ENCODE measurements at regions not wholly inside any gene's neighbourhood (a gene's known extent, or its start where the extent isn't known, plus 50 kb on each side); places are given as distances from the start of the nearest gene placed in this dataset.
"Not testable (repeated sequence)": the region's sequence is repeated elsewhere in the genome, so short reads cannot be mapped to it uniquely, and the experiment has no call there.

- Histone ChIP-seq H3K4me2 (ENCODE audit: low read depth, low read length, poor library complexity, severe bottlenecking) (no peak overlapping the region), H4K20me1 (ENCODE audit: insufficient read depth, low read depth, low read length) (no peaks in the 10 kb centered on the region), H3K4me1 (ENCODE audit: low read length) (no peaks in the 10 kb centered on the region), H3K9me3 (ENCODE audit: low read length) (peaks cover 18% of the 10 kb centered on the region), H3K79me2 (ENCODE audit: low read length) (no peaks in the 10 kb centered on the region), H3K27me3 (ENCODE audit: low read length) (no peaks in the 10 kb centered on the region), H3K27ac (ENCODE audit: low read length) (no peak overlapping the region), H3K4me3 (ENCODE audit: low read length) (no peak overlapping the region), H3K36me3 (ENCODE audit: insufficient read depth, low read length) (peaks cover 4% of the 10 kb centered on the region; the same call in 1 of the 2 replicates), H3K9me2 (replicated peaks; ENCODE audit: insufficient read depth, low read length) (no peaks in the 10 kb centered on the region), H3K9ac (ENCODE audit: low read length) (no peak overlapping the region), H2AFZ (ENCODE audit: low read length) (no peak overlapping the region)
- DNase-seq = no peak
These were observed 322.0 kb downstream of the ABCC12 start for GRCh38 chr16:47833771-47834170.

DNA sequence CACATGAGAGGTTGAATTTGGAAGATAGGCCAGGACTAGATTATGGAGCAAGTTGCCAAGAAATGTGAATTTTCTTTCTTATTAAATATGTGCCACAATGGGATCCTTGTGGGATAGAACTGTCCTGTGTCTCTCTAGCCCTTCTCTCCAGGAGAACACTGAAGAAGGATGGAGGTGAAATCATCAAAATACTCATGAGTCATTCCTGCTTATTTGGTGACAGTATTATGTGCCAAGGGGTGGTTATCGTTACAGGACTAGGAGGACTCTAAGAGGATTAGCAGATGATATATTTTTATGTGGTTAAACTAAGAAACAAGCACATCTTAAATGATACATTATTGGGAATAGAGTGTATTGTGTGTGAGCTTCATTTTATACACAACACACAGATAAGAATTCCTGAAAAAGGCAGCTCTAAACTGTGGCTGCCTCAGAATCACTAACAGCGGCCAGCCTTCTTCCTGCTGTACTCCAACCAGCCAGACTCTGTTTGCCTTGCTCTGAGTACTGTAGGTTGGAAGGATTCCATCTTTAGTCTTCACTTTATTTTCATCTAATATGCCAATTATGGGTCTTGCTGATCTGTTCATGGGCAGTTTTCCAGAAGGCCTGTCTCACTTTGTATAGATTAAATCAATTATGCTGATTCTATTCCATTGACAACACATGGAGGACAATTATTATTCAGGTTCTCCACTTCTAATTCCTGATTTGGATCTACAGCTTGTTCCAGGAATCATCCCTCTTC is 325.8 kb downstream of the ABCC12 start:
- no peaks in the 10 kb centered on the region for H3K4me1 ChIP-seq (ENCODE audit: low read length)
- peaks cover 26% of the 10 kb centered on the region for H3K9me3 ChIP-seq (ENCODE audit: low read length)
- no peak for DNase-seq
- peaks cover 8% of the 10 kb centered on the region; the same call in 1 of the 2 replicates for H3K36me3 ChIP-seq (ENCODE audit: insufficient read depth, low read length)
- no peaks in the 10 kb centered on the region for H3K9me2 ChIP-seq (replicated peaks; ENCODE audit: insufficient read depth, low read length)
- no peaks in the 10 kb centered on the region for H4K20me1 ChIP-seq (ENCODE audit: insufficient read depth, low read depth, low read length)
- H3K4me3 ChIP-seq (ENCODE audit: low read length) = no peak overlapping the region
- no peak overlapping the region for H3K27ac ChIP-seq (ENCODE audit: low read length)
- peaks cover 4% of the 10 kb centered on the region; the same call in 1 of the 2 replicates for H3K27me3 ChIP-seq (ENCODE audit: low read length)
- H3K9ac ChIP-seq (ENCODE audit: low read length) = no peak overlapping the region
- H3K79me2 ChIP-seq (ENCODE audit: low read length) = no peaks in the 10 kb centered on the region
- H3K4me2 ChIP-seq (ENCODE audit: low read depth, low read length, poor library complexity, severe bottlenecking) = no peak overlapping the region
- H2AFZ ChIP-seq (ENCODE audit: low read length) = no peak overlapping the region

DNA sequence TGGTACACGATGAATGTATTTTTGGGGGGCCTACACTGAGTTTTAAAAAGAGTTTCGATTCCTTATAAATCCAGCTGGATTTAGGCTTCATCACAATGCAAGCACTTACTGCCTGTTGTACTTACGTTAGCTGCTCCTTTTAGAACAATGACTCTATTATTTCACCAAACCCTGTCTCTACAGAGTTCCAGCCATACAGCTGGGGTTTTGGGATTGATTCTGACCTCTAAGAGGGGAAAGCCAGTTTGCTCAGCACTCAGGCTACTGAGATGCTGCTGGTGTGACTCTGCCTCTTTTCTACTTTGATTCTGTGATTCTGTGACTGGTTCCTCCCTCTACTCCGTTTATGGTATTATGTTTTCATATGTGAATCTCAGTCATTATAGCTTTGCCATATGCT is 329.7 kb downstream of the ABCC12 start:
- Histone ChIP-seq H3K9me3 (ENCODE audit: low read length) (peaks cover 13% of the 10 kb centered on the region), H3K9ac (ENCODE audit: low read length) (no peak overlapping the region), H3K4me2 (ENCODE audit: low read depth, low read length, poor library complexity, severe bottlenecking) (no peak overlapping the region), H3K4me1 (ENCODE audit: low read length) (no peaks in the 10 kb centered on the region), H3K27ac (ENCODE audit: low read length) (no peak overlapping the region), H3K79me2 (ENCODE audit: low read length) (no peaks in the 10 kb centered on the region), H3K9me2 (replicated peaks; ENCODE audit: insufficient read depth, low read length) (no peaks in the 10 kb centered on the region), H3K36me3 (ENCODE audit: insufficient read depth, low read length) (peaks cover 7% of the 10 kb centered on the region; the same call in 1 of the 2 replicates), H2AFZ (ENCODE audit: low read length) (no peak overlapping the region), H3K4me3 (ENCODE audit: low read length) (no peak overlapping the region), H4K20me1 (ENCODE audit: insufficient read depth, low read depth, low read length) (no peaks in the 10 kb centered on the region), H3K27me3 (ENCODE audit: low read length) (peaks cover 4% of the 10 kb centered on the region; the same call in 1 of the 2 replicates)
- DNase-seq = peak; percentile 34

DNA sequence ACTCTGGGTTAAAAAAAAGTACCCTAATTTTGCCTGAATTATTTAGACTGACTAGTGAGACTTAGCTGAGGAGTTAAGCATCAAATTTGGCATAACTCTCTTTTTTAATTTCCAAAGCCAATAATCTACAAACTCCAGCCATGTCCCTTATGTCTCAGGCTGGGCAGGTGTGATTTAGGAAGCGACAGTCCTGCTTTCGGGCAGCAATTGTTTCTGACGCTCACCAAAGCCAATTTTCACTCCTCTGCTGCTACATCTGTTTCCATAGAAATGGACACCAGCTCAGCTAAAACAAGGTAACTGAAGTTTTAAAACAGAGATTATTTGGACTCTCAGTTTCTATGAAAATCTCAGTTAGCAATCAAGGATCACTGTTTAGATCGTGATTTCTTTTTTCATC is 338.7 kb downstream of the ABCC12 start:
- H3K9me2 ChIP-seq (replicated peaks; ENCODE audit: insufficient read depth, low read length) = no peaks in the 10 kb centered on the region
- H2AFZ ChIP-seq (ENCODE audit: low read length) = no peak overlapping the region

GRCh38 chr16:47816511-47816910 is 339.3 kb downstream of the ABCC12 start:
- Histone ChIP-seq H3K79me2 (ENCODE audit: low read length) (no peaks in the 10 kb centered on the region), H3K27ac (ENCODE audit: low read length) (no peak overlapping the region), H4K20me1 (ENCODE audit: insufficient read depth, low read depth, low read length) (no peaks in the 10 kb centered on the region), H3K9me2 (replicated peaks; ENCODE audit: insufficient read depth, low read length) (no peaks in the 10 kb centered on the region), H3K4me3 (ENCODE audit: low read length) (no peak overlapping the region), H3K4me1 (ENCODE audit: low read length) (no peaks in the 10 kb centered on the region), H3K9me3 (ENCODE audit: low read length) (no peaks in the 10 kb centered on the region), H3K27me3 (ENCODE audit: low read length) (0 out of 2 replicates have a peak, but pooled peaks cover 2% of the 10 kb centered on the region), H3K36me3 (ENCODE audit: insufficient read depth, low read length) (no peaks in the 10 kb centered on the region), H3K4me2 (ENCODE audit: low read depth, low read length, poor library complexity, severe bottlenecking) (no peak overlapping the region), H3K9ac (ENCODE audit: low read length) (no peak overlapping the region), H2AFZ (ENCODE audit: low read length) (no peak overlapping the region)
- DNase-seq = no peak

More for the DNA sequence above, 338.7 kb downstream of the ABCC12 start:
- Histone ChIP-seq H3K36me3 (ENCODE audit: insufficient read depth, low read length) (no peaks in the 10 kb centered on the region), H3K27me3 (ENCODE audit: low read length) (0 out of 2 replicates have a peak, but pooled peaks cover 2% of the 10 kb centered on the region), H3K9me3 (ENCODE audit: low read length) (no peaks in the 10 kb centered on the region), H3K27ac (ENCODE audit: low read length) (no peak overlapping the region), H3K4me2 (ENCODE audit: low read depth, low read length, poor library complexity, severe bottlenecking) (no peak overlapping the region), H3K79me2 (ENCODE audit: low read length) (no peaks in the 10 kb centered on the region), H3K4me1 (ENCODE audit: low read length) (no peaks in the 10 kb centered on the region), H4K20me1 (ENCODE audit: insufficient read depth, low read depth, low read length) (no peaks in the 10 kb centered on the region), H3K4me3 (ENCODE audit: low read length) (no peak overlapping the region), H3K9ac (ENCODE audit: low read length) (no peak overlapping the region)
- no peak for DNase-seq

- Histone ChIP-seq H3K4me1 (ENCODE audit: low read length) (no peaks in the 10 kb centered on the region), H3K4me2 (ENCODE audit: low read depth, low read length, poor library complexity, severe bottlenecking) (no peak overlapping the region), H3K9me3 (ENCODE audit: low read length) (no peaks in the 10 kb centered on the region), H3K27ac (ENCODE audit: low read length) (no peak overlapping the region), H2AFZ (ENCODE audit: low read length) (no peak overlapping the region), H3K27me3 (ENCODE audit: low read length) (0 out of 2 replicates have a peak, but pooled peaks cover 2% of the 10 kb centered on the region), H3K9me2 (replicated peaks; ENCODE audit: insufficient read depth, low read length) (no peaks in the 10 kb centered on the region), H3K36me3 (ENCODE audit: insufficient read depth, low read length) (no peaks in the 10 kb centered on the region), H3K79me2 (ENCODE audit: low read length) (no peaks in the 10 kb centered on the region), H4K20me1 (ENCODE audit: insufficient read depth, low read depth, low read length) (no peaks in the 10 kb centered on the region), H3K9ac (ENCODE audit: low read length) (no peak overlapping the region), H3K4me3 (ENCODE audit: low read length) (no peak overlapping the region)
- DNase-seq = no peak
These were observed 340.1 kb downstream of the ABCC12 start for GRCh38 chr16:47815655-47816054.

GRCh38 chr16:47811758-47812157 is 344.0 kb downstream of the ABCC12 start:
- not testable (repeated sequence) for H3K36me3 ChIP-seq (ENCODE audit: insufficient read depth, low read length); H3K9me3 ChIP-seq (ENCODE audit: low read length); DNase-seq; H3K27me3 ChIP-seq (ENCODE audit: low read length); H3K4me3 ChIP-seq (ENCODE audit: low read length); H3K4me2 ChIP-seq (ENCODE audit: low read depth, low read length, poor library complexity, severe bottlenecking); H3K9me2 ChIP-seq (replicated peaks; ENCODE audit: insufficient read depth, low read length); H3K4me1 ChIP-seq (ENCODE audit: low read length); H2AFZ ChIP-seq (ENCODE audit: low read length); H3K9ac ChIP-seq (ENCODE audit: low read length); H3K79me2 ChIP-seq (ENCODE audit: low read length); H4K20me1 ChIP-seq (ENCODE audit: insufficient read depth, low read depth, low read length); H3K27ac ChIP-seq (ENCODE audit: low read length)

GRCh38 chr16:47806309-47806847 is 345.2 kb downstream of the PHKB start:
- H3K4me3 ChIP-seq (ENCODE audit: low read length) = no peak overlapping the region
- no peaks in the 10 kb centered on the region for H3K36me3 ChIP-seq (ENCODE audit: insufficient read depth, low read length)
- no peaks in the 10 kb centered on the region for H3K9me3 ChIP-seq (ENCODE audit: low read length)
- no peak overlapping the region for H3K9ac ChIP-seq (ENCODE audit: low read length)
- no peaks in the 10 kb centered on the region for H3K79me2 ChIP-seq (ENCODE audit: low read length)
- H4K20me1 ChIP-seq (ENCODE audit: insufficient read depth, low read depth, low read length) = no peaks in the 10 kb centered on the region
- no peak overlapping the region for H3K4me2 ChIP-seq (ENCODE audit: low read depth, low read length, poor library complexity, severe bottlenecking)
- H3K27ac ChIP-seq (ENCODE audit: low read length) = no peak overlapping the region
- H3K4me1 ChIP-seq (ENCODE audit: low read length) = no peaks in the 10 kb centered on the region
- no peaks in the 10 kb centered on the region for H3K27me3 ChIP-seq (ENCODE audit: low read length)
- no peak overlapping the region for H2AFZ ChIP-seq (ENCODE audit: low read length)
- no peak for DNase-seq
- H3K9me2 ChIP-seq (replicated peaks; ENCODE audit: insufficient read depth, low read length) = no peaks in the 10 kb centered on the region

Data from Karpas-422 (cell line).